Embryonic facial prominence (tissue), 1 donor: ENCODE measurements at regions not wholly inside any gene's neighbourhood (a gene's known extent, or its start where the extent isn't known, plus 50 kb on each side); places are given as distances from the start of the nearest gene placed in this dataset.
"Not testable (repeated sequence)": the region's sequence is repeated elsewhere in the genome, so short reads cannot be mapped to it uniquely, and the experiment has no call there.

Experiments used
- DNase-seq: peaks from one replicate; pipeline ENCODE4 v3.0.0-alpha.2; 2016; ENCODE audit errors: extremely low spot score

DNA sequence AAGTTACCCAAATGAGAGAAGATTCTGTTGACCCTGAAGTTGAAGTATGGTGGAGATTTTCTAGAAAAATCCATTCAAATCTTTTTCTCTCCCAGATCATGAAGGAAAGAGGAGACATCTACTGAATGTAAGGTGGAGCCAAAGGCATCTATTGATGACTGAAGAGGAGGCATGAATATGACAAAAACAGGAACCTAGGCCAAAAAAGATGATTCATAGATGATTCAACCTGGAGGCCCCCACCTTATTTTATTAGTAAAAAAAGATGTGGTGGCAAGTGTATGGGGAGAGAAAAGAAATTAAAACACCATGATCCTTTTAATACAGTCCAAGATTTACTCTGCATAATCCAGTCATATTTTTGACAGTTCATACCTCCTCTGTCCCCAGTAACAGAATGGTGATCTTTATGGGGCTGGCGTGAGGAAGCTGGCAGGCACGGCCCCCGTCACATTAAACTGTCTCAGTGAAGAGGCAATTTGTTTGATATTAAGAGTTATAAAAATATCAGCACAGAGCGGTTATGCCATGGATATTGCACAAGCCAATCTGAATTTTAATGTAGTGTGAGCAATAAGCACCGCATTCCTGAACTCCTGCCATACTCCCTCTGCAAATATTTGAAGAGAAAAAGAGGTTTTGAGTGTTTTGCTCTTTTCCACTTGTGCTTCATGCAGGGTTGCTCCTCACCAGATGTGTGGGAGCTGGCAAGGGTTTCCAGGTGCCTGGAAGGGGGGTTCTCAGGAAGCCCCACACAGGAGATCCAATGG, 94.4 kb downstream of the TRIM43 start:
- not testable (repeated sequence) for DNase-seq

DNA sequence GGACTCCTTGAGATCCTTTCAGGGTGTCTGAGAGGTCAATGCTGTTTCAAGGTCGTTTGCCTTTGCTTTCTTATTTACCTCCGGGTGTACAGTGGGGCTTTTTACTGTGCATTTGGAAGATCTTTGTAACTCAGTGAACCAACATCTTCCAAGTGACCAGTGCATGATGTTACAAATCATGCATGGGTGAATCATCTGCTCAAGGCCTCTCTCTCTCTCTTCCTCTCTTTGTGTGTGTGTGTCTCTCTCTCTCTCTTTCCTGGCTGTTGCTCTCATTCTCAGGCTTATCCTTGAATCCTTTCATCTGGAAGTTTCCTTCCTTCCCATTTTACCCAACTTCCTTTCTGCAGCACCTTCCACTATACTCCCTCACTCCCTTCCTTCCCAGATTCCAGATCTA, 96.1 kb downstream of the TRIM43 start:
- not testable (repeated sequence) for DNase-seq

DNA sequence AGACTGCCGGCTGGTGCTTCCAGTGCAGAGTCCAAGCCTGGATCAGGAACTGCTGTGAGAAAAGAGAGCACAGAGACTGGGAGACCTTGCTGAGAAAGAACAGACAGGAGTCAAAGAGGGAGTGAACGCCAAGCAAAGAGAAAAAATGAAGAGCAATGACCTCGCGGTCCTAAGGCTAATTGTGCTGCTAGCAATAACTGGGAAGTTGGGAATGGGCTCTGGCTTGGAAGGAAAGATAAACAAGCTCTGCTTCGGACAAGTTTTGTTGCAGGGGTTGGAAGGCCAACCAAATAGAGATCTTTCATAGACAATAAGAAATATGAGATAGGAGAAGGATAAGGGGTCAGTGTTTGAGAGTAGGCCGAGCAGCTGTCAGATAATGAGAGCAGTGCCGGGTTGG, 99.4 kb downstream of the TRIM43 start:
- DNase-seq, result not testable (repeated sequence)

DNA sequence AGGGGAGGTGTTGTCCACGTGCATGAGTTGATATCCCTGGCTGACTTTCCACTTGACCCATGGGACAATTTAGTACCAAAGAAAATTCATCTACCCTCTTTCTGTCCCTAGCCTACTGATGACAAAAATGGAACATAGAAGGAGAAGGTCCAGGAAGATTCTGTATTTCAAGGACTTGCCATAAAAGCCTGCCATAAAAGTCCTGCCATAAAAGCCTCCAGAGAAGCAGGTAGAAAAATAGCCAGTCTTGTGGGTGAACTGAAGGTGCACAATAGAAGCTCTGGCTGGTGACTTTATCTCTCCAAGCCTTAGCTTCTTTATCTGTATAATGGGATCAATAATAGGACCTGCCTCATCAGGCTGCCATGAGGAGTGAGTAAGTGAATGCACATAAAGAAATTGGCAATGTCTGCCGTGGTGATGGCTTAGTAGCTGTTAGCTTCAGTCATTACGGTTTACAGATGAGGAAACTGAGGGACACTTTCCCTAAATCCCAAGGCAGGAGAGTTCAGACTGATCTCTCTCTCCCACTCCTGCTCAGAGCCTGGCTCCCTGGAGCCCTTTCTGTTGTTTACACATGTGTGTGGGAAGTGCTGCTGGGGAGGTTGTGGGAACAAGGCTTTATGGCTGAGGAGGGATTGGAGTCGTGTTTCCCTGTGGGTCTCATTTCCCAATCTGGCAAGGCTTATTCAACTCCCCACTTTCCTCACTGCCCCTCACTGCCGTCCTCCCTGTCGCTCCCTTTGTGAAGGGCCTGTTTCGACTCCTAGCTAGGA, 101.5 kb downstream of the TRIM43 start:
- DNase-seq, result not testable (repeated sequence)

DNA sequence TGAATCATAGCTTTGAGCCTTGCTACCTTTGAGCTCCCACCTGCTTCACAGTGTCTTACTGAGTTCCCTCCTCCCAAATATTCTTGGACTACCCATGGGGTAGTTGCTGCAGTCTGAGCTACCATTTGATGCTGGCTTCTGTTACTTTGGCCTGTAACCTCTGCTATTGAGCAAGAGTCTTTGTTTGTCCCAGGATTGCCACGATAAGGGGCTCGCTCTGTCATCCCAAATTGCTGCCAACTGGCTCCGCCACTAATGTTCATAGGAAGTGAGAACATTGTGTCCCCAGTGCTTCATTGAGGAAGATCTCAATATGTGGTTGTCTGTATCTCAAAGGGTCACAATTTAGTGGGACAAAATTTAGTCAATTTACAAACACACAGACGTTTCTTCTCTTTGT, 103.8 kb downstream of the TRIM43 start:
- no peak for DNase-seq

DNA sequence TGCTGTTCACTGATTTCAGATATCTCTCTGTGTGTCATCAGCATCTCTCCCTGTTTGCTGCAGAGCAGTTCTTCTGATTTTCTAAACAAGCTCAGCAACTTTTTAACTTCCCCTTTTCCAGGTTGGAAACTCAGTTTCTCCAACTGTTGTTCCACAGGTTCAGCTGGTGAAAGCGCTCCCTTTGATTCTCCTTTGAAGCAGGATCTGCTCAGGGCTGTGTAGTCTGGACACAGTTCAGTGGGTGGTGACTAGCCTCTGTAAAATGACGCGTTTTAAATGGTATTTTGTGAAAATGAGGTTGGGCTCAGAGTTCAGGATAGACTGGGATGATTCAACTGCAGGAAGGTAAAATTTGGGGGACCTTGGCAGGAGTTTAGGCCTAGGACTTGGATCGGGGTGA, 106.3 kb downstream of the TRIM43 start:
- DNase-seq, result no peak

DNA sequence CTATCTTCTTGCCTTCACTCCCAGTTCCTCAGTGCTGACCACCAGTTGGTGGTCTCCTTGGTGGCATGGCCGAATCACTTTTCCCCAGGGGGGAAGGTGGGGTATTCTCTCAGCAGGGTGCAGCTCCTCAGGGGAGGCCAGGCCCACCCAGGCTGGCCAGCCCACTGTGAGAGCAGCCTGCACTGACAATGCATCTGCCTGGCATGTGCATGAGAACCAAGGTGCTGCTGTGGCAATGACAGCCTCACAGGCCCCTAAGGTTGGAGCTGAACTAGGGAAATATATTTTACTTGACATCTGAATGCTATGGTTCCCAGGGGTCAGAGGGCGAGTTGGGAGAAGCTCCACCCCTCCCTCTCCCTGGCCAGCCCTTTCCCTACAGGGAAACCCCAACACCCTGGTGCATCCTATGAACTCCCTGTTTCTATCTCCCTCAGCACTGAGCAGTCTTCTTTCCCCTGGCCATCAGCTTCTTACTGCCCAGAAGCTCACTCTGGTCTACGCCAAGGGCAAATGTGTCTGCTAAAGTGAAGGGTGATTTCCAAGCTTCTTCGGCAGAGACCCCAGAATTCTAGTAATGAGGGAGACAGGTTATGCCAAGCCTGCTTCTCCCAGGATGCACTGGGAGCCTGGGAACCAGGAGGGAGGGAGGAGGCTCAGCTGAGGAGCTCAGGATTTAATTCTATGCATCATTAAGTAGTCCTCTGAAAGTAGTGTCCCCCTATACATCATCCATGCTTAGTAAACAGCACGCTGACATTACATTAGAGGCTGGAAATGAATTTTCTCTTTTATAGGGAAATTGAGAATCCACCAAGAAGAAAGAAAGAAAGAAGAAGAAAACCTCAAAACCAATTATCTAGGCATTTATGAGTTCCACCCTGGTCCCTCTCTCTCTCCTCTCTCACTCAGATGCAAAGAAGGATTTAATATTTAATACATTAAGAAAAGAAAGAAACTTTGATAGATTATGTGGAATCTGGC, 107.7 kb downstream of the TRIM43 start:
- DNase-seq, result not testable (repeated sequence)

DNA sequence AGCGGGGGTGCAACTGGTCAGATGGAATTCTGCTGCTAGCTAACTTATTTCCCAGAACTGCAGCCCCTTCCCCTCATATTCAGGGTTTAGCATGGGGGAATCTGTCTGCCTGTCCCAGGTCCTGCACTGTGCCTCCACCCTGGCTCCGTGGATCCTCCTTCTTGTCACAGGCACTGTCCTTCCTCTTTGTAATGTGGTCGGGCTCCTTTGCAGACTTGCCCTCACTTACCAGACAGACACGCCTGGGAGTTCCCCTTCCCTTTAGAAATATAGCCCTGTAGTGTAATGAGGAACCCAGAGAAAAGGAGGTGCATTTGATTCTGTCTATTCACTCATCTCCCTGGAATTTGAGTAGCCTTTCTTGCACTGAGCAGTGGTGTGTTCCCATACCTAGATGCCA, 108.7 kb downstream of the TRIM43 start:
- no peak for DNase-seq

DNA sequence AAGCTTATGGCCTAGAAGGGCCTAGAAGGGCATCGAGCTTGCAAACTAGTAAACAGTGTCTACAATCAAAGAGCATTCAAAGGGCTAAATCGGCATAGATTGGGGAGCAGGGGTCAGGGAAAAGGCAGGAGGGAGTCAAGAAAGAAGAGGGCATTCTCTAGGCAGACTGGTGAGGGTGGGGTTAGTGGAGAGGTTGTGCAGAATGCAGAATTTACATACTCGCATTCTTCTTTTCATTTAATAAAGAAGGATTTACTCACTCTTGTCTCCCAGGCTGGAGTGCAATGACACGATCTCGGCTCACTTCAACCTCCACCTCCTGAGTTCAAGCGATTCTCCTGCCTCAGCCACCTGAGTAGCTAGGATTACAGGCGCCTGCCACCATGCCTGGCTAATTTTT, 110.7 kb downstream of the TRIM43 start:
- no peak for DNase-seq

DNA sequence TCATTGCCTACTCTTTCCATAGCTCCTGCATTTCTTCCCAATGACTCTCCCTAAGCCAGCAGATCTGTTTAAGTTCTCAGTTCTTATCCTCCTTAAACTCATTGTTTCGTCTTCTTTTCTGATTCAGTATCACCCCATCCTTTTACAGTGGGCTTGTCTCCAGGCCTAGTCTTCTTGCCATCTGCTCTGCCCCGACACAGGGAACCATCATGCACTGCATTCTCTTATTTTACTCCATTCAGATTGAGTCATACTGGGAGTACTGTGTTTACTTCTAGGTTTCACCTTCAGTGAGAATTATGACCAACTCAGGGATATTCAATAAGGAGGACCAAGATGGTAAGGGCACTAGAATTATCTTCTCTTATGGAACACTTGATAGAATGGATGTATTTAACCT, 115.4 kb downstream of the TRIM43 start:
- not testable (repeated sequence) for DNase-seq

DNA sequence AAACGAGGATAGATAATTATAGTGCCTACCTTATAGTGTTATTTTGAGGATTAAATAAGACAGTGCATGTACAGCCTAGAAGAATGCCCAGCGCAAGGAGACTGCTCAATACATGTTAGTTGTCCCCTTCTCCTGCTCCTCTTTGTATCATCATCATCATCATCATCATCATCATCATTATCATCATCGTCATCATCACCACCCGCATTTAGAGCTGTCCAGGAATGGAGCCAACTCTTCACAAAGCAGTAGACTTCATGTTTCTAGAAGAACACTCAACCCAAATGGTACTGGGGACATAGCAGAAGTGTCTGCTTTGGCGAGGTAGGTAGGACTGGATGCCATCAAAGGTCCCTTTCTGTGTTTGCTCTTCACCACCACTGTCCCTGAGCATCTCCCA, 116.0 kb downstream of the TRIM43 start:
- DNase-seq, result no peak

DNA sequence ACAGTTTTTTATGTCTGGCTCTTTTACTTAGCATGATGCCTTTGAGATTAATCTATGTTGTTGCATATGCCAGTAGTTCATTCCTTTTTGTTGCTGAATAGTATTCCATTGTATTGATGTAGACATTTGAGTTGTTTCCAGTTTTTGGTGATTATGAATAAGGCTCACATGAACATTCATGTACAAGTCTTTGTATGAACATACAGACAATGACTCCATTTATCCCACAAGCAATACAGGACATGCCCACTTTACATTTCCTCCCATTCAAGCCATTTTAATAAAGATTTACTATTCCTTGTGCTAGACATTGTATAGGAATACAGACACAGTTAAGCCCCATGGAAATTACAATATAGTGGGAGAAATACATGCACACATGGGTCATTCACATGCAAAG, 118.0 kb downstream of the TRIM43 start:
- no peak for DNase-seq

DNA sequence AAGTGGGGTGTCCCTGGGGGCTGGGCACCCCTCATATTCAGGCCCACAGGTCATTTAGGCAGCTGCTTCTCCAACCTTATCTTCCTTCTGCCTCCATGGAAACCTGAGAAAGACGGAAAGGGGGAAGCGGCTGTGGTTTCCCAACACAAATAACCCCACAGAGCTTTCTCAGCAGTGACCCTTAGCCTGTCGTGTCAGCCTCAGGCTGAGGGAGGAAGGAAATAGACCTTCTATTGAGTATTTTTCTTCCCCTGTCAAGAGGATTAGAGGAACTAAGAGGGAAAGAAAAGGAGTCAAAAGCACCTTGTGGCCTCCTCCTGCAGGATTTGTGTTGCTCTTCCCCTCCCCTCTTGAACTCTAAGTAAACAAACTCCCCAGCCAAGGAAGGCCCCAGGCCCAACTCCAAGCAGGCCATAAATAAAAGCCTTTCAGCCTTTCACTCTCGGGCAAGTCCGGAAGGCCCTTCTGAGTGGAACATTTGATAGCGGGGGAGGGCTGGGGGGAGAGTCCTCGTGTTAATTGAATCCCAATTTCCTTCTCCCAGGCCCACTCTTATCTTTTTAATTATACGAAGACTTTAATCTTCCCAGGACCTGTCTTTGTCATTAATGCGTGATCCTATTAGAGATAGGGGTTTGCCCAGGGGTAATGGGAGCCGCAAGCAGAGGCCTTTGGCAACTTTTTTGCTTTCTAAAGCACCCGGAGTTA, 121.8 kb downstream of the TRIM43 start:
- not testable (repeated sequence) for DNase-seq

DNA sequence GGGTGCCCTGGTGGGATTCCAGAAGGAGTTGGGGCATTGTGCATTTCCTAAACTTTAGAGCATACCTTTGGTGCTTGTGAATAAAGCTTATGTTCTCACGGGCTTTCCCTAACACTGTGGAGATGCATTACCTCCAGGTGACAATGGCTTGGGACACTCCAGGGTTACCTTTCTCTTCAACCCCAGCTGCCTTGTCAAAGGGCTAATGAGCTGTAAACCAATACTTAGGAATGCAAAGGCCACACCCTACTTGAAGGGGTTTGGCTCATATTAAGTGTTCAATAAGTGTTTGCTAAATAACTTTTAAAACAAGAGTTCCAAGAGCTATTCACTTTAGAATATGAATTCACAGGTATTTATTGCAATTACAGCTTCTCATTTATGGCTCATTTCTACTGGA, 122.6 kb downstream of the TRIM43 start:
- not testable (repeated sequence) for DNase-seq

DNA sequence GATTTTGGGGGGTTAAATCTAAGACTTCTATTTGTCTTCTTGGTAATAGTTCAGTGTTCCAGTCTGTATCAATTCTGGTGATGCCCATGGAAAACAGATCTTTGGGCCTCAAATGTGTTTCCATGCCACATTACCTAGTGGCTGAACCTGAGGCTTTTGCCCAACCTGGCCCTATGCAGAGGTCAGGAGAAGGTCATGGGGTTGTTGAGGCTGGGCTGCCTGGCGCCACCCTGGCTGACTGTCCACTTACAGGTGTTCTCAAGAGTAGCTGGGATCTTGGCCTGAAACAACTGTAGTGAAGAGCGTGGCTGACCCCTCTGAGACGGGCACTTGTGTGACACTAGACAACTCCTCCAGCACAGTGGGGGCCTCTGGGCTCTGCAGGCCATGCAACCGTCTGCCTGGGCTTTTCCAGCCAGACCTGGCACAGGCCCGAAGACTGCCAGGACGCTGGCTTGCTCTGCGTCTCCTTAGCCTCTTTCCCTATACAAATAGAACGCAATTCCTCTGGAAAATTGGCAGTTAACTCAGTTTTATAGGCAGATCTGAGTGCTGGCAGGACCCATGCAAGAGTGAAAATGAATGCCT, 127.8 kb downstream of the TRIM43 start:
- DNase-seq, result no peak

DNA sequence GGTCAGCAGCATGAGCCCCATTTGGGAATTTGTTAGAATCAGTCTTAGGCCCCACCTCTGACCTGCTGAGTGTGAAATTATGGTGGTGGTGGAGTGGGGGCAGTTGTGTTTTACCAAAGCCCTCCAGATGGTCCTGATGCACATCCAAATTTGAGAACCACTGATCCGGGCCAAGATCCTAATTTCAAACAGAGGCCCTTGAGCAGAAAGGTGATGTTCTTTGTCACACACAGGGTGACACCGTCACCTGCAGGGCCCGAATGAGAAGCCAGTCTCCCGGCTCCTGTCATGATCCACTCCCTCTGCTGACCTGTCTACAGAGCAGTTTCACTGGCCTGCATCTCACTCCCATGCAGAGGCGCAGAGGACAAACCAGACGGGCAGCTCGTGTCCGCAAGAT, 129.9 kb downstream of the TRIM43 start:
- no peak for DNase-seq

DNA sequence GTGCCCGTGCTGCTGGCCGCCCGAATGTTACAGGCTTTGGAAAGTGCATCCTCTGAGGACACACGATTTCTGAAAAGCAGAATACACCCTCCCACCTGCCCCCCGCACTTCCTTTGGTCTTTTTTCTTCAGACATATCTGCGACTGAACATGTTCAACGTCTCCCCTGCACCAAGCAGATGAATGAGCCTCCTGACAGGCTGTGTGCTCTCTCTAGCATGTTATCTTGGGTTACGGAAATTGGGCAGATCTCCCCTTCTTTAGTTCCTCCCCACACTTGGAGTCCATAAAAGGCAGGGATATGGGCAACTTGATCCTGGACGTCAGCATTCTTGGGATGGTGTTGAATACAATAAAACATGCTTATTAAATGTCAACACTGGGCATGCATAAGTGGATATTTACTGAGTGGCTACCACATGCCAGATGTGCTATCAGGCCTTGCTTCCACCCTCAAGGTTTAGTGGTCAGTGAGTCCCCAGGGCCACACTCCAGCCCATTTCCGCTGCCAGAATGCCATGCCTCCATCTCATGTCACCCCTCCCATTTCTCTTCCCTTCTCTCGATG, 130.4 kb downstream of the TRIM43 start:
- no peak for DNase-seq

DNA sequence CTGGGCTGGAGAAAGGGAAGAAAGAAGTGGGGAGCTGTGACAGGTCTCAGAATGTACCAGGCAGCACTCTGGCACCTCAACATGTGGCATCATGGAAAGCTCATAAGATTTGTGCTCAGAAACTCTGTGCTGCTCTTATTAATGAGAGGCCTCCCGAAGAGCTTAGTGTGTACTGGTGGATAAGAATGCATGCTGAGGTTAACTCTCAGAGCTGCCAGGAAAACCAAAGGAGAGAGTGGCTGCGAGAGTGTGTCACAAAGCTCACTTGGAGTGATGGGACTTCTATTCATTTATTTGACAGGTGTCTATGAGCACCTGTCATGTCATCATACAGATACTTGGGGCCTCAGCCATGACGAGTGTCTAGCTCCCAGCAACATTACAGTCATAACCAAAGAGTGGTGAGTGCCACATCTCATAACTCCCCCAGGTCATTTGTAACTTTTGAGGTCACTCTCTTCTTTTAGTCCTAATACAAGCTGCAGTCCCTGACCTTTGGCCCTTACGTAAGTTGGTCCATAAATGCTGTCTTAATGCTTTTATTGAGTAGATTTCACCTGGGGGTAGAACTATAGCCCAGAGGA, 131.9 kb downstream of the TRIM43 start:
- not testable (repeated sequence) for DNase-seq

DNA sequence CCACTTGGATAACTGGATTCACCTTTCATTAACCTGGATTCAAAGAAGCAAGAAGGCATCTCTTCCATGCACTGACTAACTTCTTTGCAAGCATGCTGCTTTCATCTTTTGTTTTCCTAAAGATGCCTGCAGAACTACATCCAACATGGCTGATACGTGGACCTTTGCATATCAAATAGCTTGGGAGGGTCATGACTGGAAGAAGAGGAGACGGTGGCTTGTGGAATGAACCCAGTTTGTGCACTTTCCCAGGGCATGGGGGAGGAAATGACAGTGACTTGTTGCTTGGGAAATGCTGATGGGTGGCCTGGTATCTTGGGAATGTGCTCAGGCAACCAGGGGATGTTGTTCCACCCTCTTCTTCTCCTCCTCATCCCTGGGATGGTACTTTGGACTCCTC, 133.4 kb downstream of the TRIM43 start:
- not testable (repeated sequence) for DNase-seq

DNA sequence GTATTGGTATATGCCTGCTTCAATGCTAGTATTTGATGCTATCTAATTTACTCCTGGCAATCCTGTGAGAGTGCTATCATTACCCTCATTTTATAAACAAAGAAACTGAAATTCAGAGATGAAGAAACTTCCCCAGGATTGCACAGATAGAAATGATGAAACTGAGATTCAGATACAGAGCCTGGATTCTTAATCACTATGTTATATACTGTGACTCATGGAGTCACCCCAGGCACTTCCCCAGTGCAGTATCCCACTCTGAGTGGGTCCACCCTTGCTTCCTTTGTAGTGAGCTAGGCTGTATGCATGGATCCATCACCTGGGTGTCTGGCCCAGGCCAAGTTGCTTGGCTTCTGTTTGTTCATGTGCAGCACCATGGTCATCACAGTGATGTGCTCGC, 133.9 kb downstream of the TRIM43 start:
- not testable (repeated sequence) for DNase-seq
